Fibroblast of peridontal ligament (primary cell): ENCODE measurements at regions not wholly inside any gene's neighbourhood (a gene's known extent, or its start where the extent isn't known, plus 50 kb on each side); places are given as distances from the start of the nearest gene placed in this dataset.
"Not testable (repeated sequence)": the region's sequence is repeated elsewhere in the genome, so short reads cannot be mapped to it uniquely, and the experiment has no call there.

Experiments used
- DNase-seq: peaks from one replicate; pipeline ENCODE4 v3.0.0-alpha.2; 2010; ENCODE audit errors: extremely low read depth

DNA sequence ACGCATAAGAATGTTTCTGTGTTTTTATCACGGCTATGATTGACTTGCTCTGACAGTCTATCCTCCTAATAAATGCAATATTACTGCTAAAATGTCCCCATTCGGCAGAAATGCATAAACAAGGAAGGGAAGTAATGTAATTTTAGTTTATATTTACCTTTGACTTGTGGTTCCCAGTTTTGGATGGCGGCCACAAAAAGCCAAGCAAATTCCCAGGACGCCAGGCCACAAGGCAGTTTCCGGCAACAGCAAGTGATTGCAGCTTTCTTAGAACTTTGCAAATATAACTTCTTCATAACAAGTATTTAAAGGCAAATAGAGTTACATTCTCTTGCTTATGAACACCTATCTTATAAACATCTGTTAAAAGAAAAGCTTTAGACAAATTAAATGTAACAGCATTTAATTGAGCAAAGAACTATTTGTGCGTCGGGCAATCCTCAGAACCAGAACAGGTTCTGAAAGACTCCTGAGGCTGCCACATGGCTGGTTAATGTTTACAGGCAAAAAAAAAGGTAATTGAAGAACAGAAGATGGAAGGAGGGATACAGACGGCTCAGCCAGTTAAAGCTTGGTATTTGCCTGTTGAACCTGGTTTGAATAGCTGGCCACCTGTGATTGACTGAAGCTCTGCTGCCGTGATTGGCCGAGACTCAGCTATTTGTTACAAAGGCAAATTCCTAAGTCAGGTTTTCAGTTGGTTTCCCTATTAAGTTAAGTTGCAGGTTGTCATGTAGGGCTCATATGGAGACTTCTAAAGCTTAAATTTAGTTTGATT, 80.8 kb downstream of the C21orf91 start:
- peak; percentile 2 for DNase-seq

GRCh38 chr21:17736072-17736471, 83.1 kb downstream of the C21orf91 start:
- no peak for DNase-seq

DNA sequence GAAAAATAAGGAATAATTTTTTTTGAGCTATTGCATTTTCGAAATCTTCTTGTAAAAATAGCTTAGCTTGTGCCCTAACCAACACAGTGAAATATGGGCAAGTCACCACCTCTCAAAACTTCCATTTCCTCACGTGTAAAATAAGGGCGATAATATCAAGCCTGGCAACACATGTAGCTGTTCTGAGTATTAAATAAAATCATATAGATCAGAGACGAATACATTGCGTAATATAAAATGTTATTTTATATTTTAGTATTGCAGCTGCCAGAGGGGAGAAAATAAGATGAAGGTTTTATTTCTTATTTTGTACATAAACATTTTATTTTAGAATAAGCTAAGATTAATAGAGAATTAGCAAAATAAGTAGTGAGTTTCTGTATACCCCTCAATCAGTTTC, 85.9 kb downstream of the C21orf91 start:
- no peak for DNase-seq

- DNase-seq, result no peak
Measured at GRCh38 chr21:17732306-17732705, 86.8 kb downstream of the C21orf91 start.

DNA sequence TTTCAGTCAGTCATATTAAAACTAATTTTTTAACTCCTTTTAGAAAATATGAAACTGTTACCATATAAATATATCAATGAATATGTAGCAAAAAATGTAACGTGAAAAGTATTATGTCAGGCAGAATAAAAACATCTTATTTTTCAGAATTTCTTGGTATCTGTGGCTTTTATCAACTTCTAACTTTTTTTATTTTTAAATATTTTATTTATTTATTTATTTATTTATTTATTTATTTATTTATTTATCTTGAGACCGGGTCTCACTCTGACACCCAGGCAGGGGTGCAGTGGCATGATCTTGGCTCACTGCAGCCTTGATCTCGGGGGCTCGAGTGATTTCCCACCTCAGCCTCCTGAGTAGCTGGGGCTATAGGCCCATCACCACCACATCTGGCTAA, 87.6 kb downstream of the C21orf91 start:
- DNase-seq, result no peak

DNA sequence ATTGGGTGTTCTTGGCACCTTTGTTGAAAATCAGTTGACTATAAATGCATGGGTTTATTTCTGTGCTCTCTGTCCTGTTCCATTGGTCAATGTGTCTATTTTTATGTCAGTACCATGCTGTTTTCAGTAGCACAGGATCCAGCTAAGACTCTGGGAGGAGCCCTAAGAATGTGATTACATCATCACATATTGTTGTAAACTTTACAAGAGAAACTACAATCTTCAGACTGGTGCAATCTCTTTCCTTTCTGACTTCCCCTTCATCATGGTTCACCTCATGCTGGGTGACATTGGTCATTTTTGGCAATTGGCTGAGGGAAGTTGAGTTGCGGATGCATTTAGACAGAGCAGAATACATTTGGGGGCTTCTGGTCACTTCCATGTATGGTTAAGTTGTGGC, 88.4 kb downstream of the C21orf91 start:
- DNase-seq, result no peak

DNA sequence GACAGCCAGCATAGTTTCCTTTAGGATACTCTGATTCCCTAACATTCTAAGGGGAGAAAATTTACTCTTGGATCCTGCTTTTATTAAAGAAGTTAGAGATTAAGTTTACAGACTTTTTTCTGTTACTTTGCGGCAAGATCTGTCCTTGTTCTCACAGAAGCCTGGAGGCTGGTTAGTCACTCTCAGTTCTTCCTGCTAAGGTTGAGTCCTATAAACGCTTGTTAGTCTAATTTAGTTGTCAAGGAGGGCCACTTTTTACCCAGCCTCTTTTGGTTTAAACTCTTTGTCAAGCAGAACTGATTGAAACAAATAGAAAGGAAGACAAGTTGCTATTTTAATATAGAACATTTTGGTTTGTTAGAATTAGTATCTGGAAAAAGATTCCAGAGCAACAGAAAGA, 89.7 kb downstream of the C21orf91 start:
- no peak for DNase-seq

- DNase-seq, result no peak
Measured at GRCh38 chr21:17727361-17727760, 91.8 kb downstream of the C21orf91 start.

GRCh38 chr21:17726047-17726829, 92.9 kb downstream of the C21orf91 start:
- no peak for DNase-seq

- no peak for DNase-seq
Measured at GRCh38 chr21:17725339-17725738, 93.8 kb downstream of the C21orf91 start.

GRCh38 chr21:17712887-17713286, 100.2 kb upstream of the BTG3 start:
- DNase-seq, result no peak

DNA sequence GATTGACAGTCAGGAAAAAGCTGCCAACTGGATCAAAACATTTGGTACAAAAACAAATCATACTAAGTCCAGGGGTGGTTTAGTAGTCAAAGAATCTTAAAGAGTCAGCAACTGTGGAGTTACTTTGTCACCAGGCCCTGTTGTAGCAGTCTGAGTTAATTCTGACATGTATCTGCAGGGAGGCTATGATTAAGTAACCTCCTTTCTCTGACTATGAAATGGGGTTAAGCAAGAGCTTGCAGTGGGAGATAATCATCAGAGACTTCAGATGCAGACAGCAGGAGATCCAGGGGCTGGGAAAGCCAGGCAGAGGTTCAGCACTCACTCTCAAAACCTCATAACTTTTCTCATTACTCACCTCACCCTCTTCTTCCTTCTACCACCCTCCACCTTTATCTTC, 99.2 kb upstream of the BTG3 start:
- DNase-seq, result no peak

GRCh38 chr21:17709266-17709611, 96.5 kb upstream of the BTG3 start:
- DNase-seq, result no peak

- no peak for DNase-seq
Measured at GRCh38 chr21:17708522-17709265, 96.0 kb upstream of the BTG3 start.

DNA sequence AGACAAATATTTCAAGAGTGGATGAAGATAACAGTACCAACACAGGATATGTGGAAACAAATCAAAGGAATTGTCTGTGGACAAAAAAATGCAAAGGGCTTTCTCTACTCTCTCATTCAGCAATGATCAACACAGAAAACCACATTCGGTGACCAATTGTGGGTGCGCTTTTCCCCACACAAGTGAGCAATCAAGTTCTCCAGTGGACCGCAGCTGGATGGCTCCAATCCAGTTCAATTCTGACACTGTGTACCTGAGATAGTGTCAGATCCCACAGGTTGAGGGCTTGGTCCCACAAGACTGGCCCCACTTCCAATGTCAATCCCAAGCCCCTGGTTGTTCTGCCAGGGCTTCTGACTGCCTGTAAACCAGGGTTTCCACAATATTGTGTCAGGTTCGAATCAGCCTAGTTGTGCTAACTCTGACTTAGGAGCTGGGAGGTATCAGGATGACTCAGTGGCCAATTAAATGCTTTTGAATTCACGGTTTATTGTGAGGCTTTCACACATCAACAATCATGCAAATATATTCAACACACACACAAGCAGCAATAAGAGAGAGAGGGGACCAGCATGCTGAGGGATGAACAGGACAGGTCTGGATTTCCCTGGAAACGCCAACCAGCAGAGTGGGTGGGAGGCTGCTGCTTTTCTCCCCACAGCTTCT, 87.0 kb upstream of the BTG3 start:
- no peak for DNase-seq

DNA sequence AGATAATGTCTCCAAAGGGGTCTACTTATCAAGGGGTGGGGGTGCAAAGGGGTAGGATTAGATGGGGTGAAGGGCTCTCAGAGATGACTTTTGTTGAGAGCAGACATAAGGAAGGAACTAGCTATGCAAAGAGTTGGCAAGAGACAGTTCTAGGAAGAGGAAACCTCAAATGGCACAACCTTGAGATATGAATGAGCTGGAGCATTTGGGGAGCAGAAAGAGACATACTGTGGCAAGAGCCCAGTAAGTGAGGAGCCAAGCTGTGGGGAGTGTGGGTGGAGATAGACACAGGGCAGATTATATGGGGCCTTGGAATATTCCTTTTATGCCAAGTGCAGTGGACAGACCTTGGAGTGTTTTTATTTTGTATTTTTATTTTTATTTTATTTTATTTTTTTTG, 84.8 kb upstream of the BTG3 start:
- DNase-seq, result no peak

GRCh38 chr21:17694416-17694815, 81.7 kb upstream of the BTG3 start:
- not testable (repeated sequence) for DNase-seq

GRCh38 chr21:17693801-17694200, 81.1 kb upstream of the BTG3 start:
- no peak for DNase-seq

GRCh38 chr21:17690078-17690494, 77.4 kb upstream of the BTG3 start:
- DNase-seq, result no peak

GRCh38 chr21:17688912-17689874, 76.5 kb upstream of the BTG3 start:
- DNase-seq, result no peak

DNA sequence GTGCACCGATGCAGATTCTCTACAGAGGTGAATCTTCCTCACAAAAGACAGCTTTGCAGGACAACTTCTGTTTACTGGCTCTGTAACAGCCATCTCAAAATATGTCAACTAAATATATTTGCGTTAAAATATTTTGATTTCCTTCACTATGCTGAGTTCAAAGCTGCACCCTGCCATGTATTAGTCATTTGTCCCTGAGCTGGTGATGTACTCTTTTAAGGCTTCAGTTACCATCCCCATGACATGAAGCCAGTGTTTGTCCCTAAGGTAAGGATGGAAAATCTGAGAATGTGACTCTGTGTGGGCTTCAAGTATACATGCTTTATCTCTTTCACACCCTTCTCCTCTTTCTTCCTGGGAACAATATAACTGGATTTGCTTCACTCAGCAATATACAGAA, 70.2 kb upstream of the BTG3 start:
- DNase-seq, result no peak
